Stomach smooth muscle (tissue), 2 donors: ENCODE measurements at regions not wholly inside any gene's neighbourhood (a gene's known extent, or its start where the extent isn't known, plus 50 kb on each side); places are given as distances from the start of the nearest gene placed in this dataset.

Source experiments
- H3K27ac ChIP-seq: one replicate; pipeline ENCODE4 v1.7.0; 2013; ENCODE audit warnings: mild to moderate bottlenecking, low read length, inconsistent platforms
- H3K27me3 ChIP-seq, 2 donors: one replicate each; pipeline ENCODE4 v1.7.0; 2013; ENCODE audit warnings: low read length in 2 of 2; ENCODE audit not compliant: insufficient read depth in 2 of 2, control insufficient read depth in 1 of 2
- H3K36me3 ChIP-seq, 2 donors: one replicate each; pipeline ENCODE4 v1.7.0; 2013; ENCODE audit warnings: low read length in 2 of 2; ENCODE audit not compliant: control insufficient read depth in 2 of 2, insufficient read depth in 2 of 2
- H3K4me1 ChIP-seq: one replicate; pipeline ENCODE4 v1.7.0; 2013; ENCODE audit warnings: low read length; ENCODE audit not compliant: control insufficient read depth, insufficient read depth
- H3K4me3 ChIP-seq, 2 donors: one replicate each; pipeline ENCODE4 v1.7.0; 2013; ENCODE audit warnings: low read length in 2 of 2
- H3K9ac ChIP-seq, 2 donors: one replicate each; pipeline ENCODE4 v1.7.0; 2013; ENCODE audit warnings: low read length in 2 of 2, mild to moderate bottlenecking in 1 of 2
- H3K9me3 ChIP-seq, 2 donors: one replicate each; pipeline ENCODE4 v1.7.0; 2013; ENCODE audit warnings: low read length in 2 of 2; ENCODE audit not compliant: control insufficient read depth in 2 of 2
- donor health status: healthy.
- donor health status: Pancreatic carcinoma.

GRCh38 chr13:71255633-71256032, 611.4 kb downstream of the DACH1 start:
- H3K27me3 ChIP-seq: no peaks in the 10 kb centered on the region

DNA sequence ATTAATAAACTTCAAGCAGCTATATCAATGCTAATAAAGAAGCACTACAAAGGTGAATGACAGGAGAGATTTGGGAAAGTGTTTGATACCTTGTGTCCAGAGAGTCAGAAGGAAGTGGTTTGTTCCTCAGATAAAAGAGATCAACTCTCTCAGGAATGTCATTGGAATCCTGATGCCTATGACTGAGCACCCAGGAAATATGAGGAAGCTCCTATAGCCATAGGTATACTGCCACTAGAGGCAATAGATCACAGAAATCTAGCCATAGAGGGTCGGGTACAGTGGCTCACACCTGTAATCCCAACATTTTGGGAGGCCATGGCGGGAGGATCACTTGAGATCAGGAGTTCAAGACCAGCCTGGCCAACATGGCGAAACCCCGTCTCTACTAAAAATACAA, 612.6 kb downstream of the DACH1 start:
- H3K9me3 ChIP-seq: no peaks in the 10 kb centered on the region
- H3K9ac ChIP-seq: no peak overlapping the region
- H3K27me3 ChIP-seq: no peaks in the 10 kb centered on the region
- no peak overlapping the region for H3K4me3 ChIP-seq
- no peak overlapping the region for H3K27ac ChIP-seq
- no peaks in the 10 kb centered on the region for H3K4me1 ChIP-seq
- H3K36me3 ChIP-seq: no peaks in the 10 kb centered on the region

More at GRCh38 chr13:71255633-71256032, 611.4 kb downstream of the DACH1 start:
- Histone ChIP-seq H3K36me3 (no peaks in the 10 kb centered on the region), H3K9ac (no peak overlapping the region), H3K4me3 (no peak overlapping the region), H3K4me1 (no peaks in the 10 kb centered on the region), H3K27ac (no peak overlapping the region), H3K9me3 (no peaks in the 10 kb centered on the region)

DNA sequence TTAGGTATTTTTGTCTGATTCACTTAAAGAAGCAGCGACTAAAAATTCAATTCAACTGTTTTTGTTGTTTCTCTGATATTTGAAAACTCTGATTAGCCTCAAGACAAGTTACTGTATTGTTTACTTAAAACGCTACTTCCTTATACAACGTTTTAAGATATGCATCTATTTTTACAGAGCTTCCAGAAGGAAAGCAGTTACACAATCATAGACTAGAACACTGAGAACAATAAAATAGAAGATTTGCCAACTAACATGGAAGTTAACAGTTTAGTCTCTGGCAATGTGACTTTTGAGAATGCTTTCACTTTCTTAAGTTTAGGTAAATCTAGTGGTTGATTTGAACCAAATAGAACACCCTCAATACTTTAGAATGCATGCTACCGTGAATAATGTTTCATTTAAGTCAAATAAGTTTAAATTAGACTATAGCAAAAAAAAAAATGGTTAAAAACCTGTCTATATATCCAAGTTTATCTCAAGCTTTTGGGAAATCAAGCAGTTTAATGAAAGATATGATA, 614.8 kb downstream of the DACH1 start:
- Histone ChIP-seq H3K27ac (no peak overlapping the region), H3K36me3 (no peaks in the 10 kb centered on the region), H3K4me1 (no peaks in the 10 kb centered on the region), H3K4me3 (no peak overlapping the region), H3K9me3 (no peaks in the 10 kb centered on the region), H3K9ac (no peak overlapping the region), H3K27me3 (no peaks in the 10 kb centered on the region)

DNA sequence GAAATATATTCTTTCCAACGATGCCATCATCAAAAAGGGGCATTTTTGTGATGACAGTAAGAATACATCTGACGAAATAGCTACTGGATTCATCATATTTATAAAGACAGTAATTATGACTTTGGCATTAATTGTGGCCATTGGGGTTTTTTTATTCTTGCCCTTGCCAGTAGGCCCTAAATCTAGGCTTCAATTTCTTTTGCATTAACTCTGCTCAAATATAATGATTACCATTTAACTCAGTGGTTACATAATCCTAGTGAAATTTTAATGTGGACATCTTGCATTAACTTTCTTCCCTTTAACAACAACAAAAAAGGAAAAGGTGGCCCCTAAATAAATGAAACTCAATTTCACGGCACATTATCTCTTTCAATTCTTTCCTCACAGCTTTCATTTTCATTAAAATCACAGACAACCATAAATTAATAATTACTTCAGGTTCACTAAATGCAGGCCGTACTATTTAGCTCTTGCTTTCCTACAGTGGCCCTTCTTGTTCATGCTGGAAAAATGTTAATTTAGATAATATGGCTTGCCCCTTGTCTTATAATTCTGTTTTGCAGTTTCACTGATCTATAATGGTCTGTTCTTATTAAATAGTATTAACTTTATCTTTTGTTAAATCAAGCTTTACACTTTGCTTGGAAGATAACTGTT, 615.6 kb downstream of the DACH1 start:
- Histone ChIP-seq H3K9ac (no peak overlapping the region), H3K36me3 (no peaks in the 10 kb centered on the region), H3K9me3 (no peaks in the 10 kb centered on the region), H3K4me1 (no peaks in the 10 kb centered on the region), H3K27me3 (no peaks in the 10 kb centered on the region), H3K4me3 (no peak overlapping the region), H3K27ac (no peak overlapping the region)

- Histone ChIP-seq H3K36me3 (no peaks in the 10 kb centered on the region), H3K27me3 (no peaks in the 10 kb centered on the region), H3K4me3 (no peak overlapping the region), H3K9me3 (no peaks in the 10 kb centered on the region), H3K27ac (no peak overlapping the region), H3K9ac (no peak overlapping the region), H3K4me1 (no peaks in the 10 kb centered on the region)
Observed at GRCh38 chr13:71249011-71249410, 618.0 kb downstream of the DACH1 start.

DNA sequence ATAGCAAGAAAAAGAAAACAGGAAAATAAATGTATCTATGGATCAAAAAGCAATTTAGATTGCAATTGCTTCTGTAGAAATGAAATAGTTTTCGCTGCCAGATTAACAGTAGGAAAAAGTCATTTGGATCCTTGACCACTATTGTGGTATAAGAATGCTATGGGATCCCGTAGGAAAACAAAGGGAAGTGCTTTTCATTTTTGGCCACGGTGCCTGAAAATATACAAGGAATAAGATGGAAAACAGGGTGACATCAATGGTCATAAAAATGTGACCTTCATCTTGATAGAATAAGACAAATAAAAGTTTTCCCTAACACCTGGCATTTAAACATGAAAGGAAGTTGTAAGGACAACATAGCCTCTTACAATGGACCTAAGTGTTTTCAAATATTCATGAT, 622.8 kb downstream of the DACH1 start:
- Histone ChIP-seq H3K9ac (no peak overlapping the region), H3K9me3 (no peaks in the 10 kb centered on the region), H3K36me3 (no peaks in the 10 kb centered on the region), H3K27ac (no peak overlapping the region), H3K4me3 (no peak overlapping the region), H3K4me1 (no peaks in the 10 kb centered on the region), H3K27me3 (no peaks in the 10 kb centered on the region)

DNA sequence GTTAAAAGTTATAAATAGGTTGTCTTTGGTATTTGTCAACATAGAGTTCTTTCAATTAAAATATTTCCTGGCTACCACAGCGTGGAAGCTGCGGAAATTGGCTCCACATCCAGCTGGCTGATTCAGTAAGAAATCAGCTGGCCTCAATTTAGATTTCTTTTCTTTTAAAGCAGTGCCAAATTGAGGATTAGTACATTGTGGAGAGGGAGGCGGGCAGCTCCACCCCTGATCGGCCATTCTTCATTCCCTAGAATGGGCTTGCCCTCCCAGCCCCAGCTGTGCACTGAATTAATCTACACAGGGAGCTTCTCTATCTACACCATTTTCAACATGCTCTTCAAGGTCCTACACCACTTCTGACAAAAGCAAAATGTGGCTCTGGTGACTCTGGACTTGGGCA, 624.8 kb downstream of the DACH1 start:
- no peak overlapping the region for H3K9ac ChIP-seq

DNA sequence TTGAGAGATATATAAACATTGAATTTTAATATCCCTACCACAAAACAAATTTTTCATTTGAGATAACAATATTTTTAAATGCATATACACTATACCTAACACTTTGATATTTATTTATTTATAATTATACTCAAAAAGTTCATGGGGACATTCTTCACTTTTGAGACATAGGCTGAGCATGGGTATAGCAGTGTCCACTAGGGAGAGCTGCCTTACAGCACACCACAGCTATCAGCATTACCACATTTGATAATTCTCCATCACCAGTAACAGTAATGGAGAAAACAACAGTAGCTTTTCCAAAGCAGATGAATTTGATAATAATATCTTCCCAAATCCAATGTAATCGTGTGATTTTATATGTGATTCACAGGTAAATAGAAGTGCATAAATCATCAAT, 626.1 kb downstream of the DACH1 start:
- Histone ChIP-seq H3K36me3 (no peaks in the 10 kb centered on the region), H3K9me3 (no peaks in the 10 kb centered on the region), H3K4me3 (no peak overlapping the region), H3K4me1 (no peaks in the 10 kb centered on the region), H3K9ac (no peak overlapping the region), H3K27me3 (no peaks in the 10 kb centered on the region), H3K27ac (no peak overlapping the region)

More for the DNA sequence above, 624.8 kb downstream of the DACH1 start:
- H3K27me3 ChIP-seq: no peaks in the 10 kb centered on the region
- H3K36me3 ChIP-seq: no peaks in the 10 kb centered on the region
- H3K9me3 ChIP-seq: no peaks in the 10 kb centered on the region
- no peaks in the 10 kb centered on the region for H3K4me1 ChIP-seq
- H3K4me3 ChIP-seq: no peak overlapping the region
- H3K27ac ChIP-seq: no peak overlapping the region

GRCh38 chr13:71237332-71237731, 629.7 kb downstream of the DACH1 start:
- Histone ChIP-seq H3K4me3 (no peak overlapping the region), H3K9ac (no peak overlapping the region), H3K27ac (no peak overlapping the region), H3K4me1 (no peaks in the 10 kb centered on the region), H3K36me3 (no peaks in the 10 kb centered on the region), H3K9me3 (no peaks in the 10 kb centered on the region), H3K27me3 (no peaks in the 10 kb centered on the region)

- Histone ChIP-seq H3K27me3 (no peaks in the 10 kb centered on the region), H3K27ac (no peak overlapping the region), H3K4me3 (no peak overlapping the region), H3K9me3 (no peaks in the 10 kb centered on the region), H3K4me1 (no peaks in the 10 kb centered on the region), H3K9ac (no peak overlapping the region), H3K36me3 (no peaks in the 10 kb centered on the region)
Observed at GRCh38 chr13:71219698-71220415, 647.1 kb downstream of the DACH1 start.

DNA sequence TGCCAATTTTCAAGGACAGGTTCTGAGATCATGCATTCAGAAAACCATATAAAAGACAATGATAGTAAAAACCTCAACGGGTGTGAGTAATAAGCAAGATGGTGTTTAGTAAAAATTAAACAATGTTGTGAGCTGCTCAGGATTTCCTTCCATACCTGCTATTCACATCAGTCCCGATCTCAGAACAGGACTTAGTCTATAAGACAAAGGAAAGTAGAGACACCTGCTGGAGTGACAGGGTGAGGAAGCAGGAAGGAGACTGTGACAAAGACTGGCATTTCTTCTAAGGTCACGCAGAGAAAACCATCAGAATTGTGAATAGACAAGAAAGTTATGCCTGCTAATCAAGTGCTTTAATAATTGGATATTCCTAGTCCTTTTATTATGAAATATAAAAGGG, 648.0 kb downstream of the DACH1 start:
- no peaks in the 10 kb centered on the region for H3K36me3 ChIP-seq
- no peak overlapping the region for H3K9ac ChIP-seq
- H3K4me1 ChIP-seq: no peaks in the 10 kb centered on the region
- no peaks in the 10 kb centered on the region for H3K9me3 ChIP-seq
- H3K4me3 ChIP-seq: no peak overlapping the region
- no peaks in the 10 kb centered on the region for H3K27me3 ChIP-seq
- no peak overlapping the region for H3K27ac ChIP-seq
